Left renal pelvis (tissue), 4 donors: ENCODE measurements at regions not wholly inside any gene's neighbourhood (a gene's known extent, or its start where the extent isn't known, plus 50 kb on each side); places are given as distances from the start of the nearest gene placed in this dataset.
"Not testable (repeated sequence)": the region's sequence is repeated elsewhere in the genome, so short reads cannot be mapped to it uniquely, and the experiment has no call there.

Experiments
- DNase-seq, 4 donors: peaks; one replicate each; pipeline ENCODE4 v3.0.0-alpha.2; 2013; ENCODE audit warnings: low read depth in 4 of 4, low spot score in 3 of 4

GRCh38 chr4:79623021-79623870 is 215.2 kb upstream of the GK2 start:
- DNase-seq = no peak

- no peak for DNase-seq
These were observed 213.0 kb upstream of the GK2 start for GRCh38 chr4:79621061-79621460.

- DNase-seq = no peak
These were observed 212.6 kb upstream of the GK2 start for GRCh38 chr4:79620617-79621016.

GRCh38 chr4:79613269-79613935 is 205.4 kb upstream of the GK2 start:
- no peak for DNase-seq

- no peak for DNase-seq
These were observed 203.0 kb upstream of the GK2 start for GRCh38 chr4:79611026-79611425.

- DNase-seq = no peak
These were observed 201.8 kb upstream of the GK2 start for GRCh38 chr4:79609817-79610216.

GRCh38 chr4:79607979-79608378 is 200.0 kb upstream of the GK2 start:
- no peak for DNase-seq

- no peak for DNase-seq
These were observed 196.1 kb upstream of the GK2 start for GRCh38 chr4:79604152-79604551.

GRCh38 chr4:79603681-79604080 is 195.7 kb upstream of the GK2 start:
- DNase-seq = no peak

GRCh38 chr4:79599691-79600090 is 191.7 kb upstream of the GK2 start:
- DNase-seq = no peak

- DNase-seq = no peak
These were observed 190.8 kb upstream of the GK2 start for GRCh38 chr4:79598801-79599200.

- no peak for DNase-seq
These were observed 190.2 kb upstream of the GK2 start for GRCh38 chr4:79598214-79598613.

- DNase-seq = no peak
These were observed 189.2 kb upstream of the GK2 start for GRCh38 chr4:79597266-79597665.

GRCh38 chr4:79592218-79592617 is 184.2 kb upstream of the GK2 start:
- not testable (repeated sequence) for DNase-seq

GRCh38 chr4:79588679-79589078 is 180.7 kb upstream of the GK2 start:
- DNase-seq = no peak

- DNase-seq = not testable (repeated sequence)
These were observed 179.2 kb upstream of the GK2 start for GRCh38 chr4:79587207-79587606.

- DNase-seq = no peak
These were observed 177.8 kb upstream of the GK2 start for GRCh38 chr4:79585834-79586233.

GRCh38 chr4:79585330-79585729 is 177.3 kb upstream of the GK2 start:
- DNase-seq = no peak

GRCh38 chr4:79584902-79585301 is 176.9 kb upstream of the GK2 start:
- no peak for DNase-seq

- no peak for DNase-seq
These were observed 176.3 kb upstream of the GK2 start for GRCh38 chr4:79584352-79584751.

- no peak for DNase-seq
These were observed 170.6 kb upstream of the GK2 start for GRCh38 chr4:79578606-79579005.

- peak in 3 of 4 donors; percentile 3 to 12 (median 9) for DNase-seq
These were observed 168.4 kb upstream of the GK2 start for GRCh38 chr4:79576429-79576753.
